HepG2 (cell line): ENCODE measurements at regions not wholly inside any gene's neighbourhood (a gene's known extent, or its start where the extent isn't known, plus 50 kb on each side); places are given as distances from the start of the nearest gene placed in this dataset.

Source experiments
- KDM1A ChIP-seq: IDR thresholded peaks from 2 replicates; pipeline ENCODE4 v1.6.1; 2016; ENCODE audit warnings: missing compliant biosample characterization
- MAFK ChIP-seq, 2 experiments: IDR thresholded peaks in 1 of 2; conservative IDR thresholded peaks in 1 of 2; 2 replicates each; pipeline ENCODE4 v1.6.1; 2011; ENCODE audit warnings: improper control_type of control experiment in 2 of 2, low read length in 2 of 2
- RFX5 ChIP-seq: IDR thresholded peaks from 2 replicates; pipeline ENCODE4 v1.6.1; 2011; ENCODE audit warnings: low read depth, low read length, improper control_type of control experiment
- SIN3A ChIP-seq: IDR thresholded peaks from 2 replicates; pipeline ENCODE4 v1.6.1; 2011; ENCODE audit warnings: low read depth, mild to moderate bottlenecking, control low read depth, low read length, borderline replicate concordance
- SRSF9 ChIP-seq: fragments of 200-400 bp; formaldehyde crosslinking; IDR thresholded peaks from 2 replicates; pipeline ENCODE4 v1.6.1; 2018; ENCODE audit warnings: borderline replicate concordance, mild to moderate bottlenecking, low read depth, low read length; ENCODE audit not compliant: insufficient read depth, poor library complexity, severe bottlenecking
- ZNF383 ChIP-seq: sonication (generic); formaldehyde crosslinking; IDR thresholded peaks from 2 replicates; pipeline ENCODE4 v1.4.0; 2020; ENCODE audit warnings: missing genetic modification reagents, mild to moderate bottlenecking, borderline replicate concordance
- ZNF432 ChIP-seq: sonication (generic); formaldehyde crosslinking; IDR thresholded peaks from 2 replicates; pipeline ENCODE4 v1.5.0; 2020; ENCODE audit warnings: missing genetic modification reagents, mild to moderate bottlenecking, borderline replicate concordance
- TF ChIP-seq, protein P1 (sequence below): sonication (generic); formaldehyde crosslinking; IDR thresholded peaks from 2 replicates; pipeline ENCODE4 v1.4.0; 2020; ENCODE audit warnings: missing genetic modification reagents
- TF ChIP-seq, protein P2 (sequence below): sonication (generic); formaldehyde crosslinking; IDR thresholded peaks from 2 replicates; pipeline ENCODE4 v1.5.0; 2020; ENCODE audit warnings: mild to moderate bottlenecking, missing genetic modification reagents, moderate library complexity
- TF ChIP-seq, protein P3 (sequence below): sonication (generic); formaldehyde crosslinking; IDR thresholded peaks from 2 replicates; pipeline ENCODE4 v1.5.1; 2020; ENCODE audit warnings: mild to moderate bottlenecking, missing genetic modification reagents

DNA sequence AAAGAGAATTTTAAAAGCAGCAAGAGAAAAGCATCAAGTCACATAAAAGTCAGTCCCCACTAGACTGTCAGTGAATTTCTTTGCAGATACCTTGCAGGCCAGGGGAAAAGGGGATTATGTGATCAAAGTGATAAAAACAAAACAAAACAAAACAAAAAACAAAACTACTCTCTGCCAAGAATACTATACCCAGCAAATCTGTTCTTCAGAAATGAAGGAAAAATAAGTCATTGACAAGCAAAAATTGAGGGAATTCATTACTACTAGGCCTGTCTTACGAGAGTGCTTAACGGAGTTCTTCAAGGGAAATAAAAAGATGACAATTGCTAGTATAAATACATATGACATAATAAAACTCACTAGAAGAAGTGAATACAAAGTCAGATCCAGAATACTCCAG lies 245.5 kb upstream of the CHST9 start:
- TF ChIP-seq MAFK (conservative IDR thresholded peaks at IDR 0.05 in 1 of 2, IDR thresholded peaks at IDR 0.05 in 1 of 2; ENCODE audit: low read length in 2 of 2) (no peak), RFX5 (no peak), ZNF383 (CRISPR knock-in tag) (no peak), ZNF432 (CRISPR knock-in tag) (no peak), KDM1A (CRISPR knock-in tag) (no peak), SRSF9 (no peak), SIN3A (no peak)
- TF ChIP-seq, protein P1, sequence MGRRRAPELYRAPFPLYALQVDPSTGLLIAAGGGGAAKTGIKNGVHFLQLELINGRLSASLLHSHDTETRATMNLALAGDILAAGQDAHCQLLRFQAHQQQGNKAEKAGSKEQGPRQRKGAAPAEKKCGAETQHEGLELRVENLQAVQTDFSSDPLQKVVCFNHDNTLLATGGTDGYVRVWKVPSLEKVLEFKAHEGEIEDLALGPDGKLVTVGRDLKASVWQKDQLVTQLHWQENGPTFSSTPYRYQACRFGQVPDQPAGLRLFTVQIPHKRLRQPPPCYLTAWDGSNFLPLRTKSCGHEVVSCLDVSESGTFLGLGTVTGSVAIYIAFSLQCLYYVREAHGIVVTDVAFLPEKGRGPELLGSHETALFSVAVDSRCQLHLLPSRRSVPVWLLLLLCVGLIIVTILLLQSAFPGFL (CRISPR knock-in tag), result no peak
- TF ChIP-seq, protein P2, sequence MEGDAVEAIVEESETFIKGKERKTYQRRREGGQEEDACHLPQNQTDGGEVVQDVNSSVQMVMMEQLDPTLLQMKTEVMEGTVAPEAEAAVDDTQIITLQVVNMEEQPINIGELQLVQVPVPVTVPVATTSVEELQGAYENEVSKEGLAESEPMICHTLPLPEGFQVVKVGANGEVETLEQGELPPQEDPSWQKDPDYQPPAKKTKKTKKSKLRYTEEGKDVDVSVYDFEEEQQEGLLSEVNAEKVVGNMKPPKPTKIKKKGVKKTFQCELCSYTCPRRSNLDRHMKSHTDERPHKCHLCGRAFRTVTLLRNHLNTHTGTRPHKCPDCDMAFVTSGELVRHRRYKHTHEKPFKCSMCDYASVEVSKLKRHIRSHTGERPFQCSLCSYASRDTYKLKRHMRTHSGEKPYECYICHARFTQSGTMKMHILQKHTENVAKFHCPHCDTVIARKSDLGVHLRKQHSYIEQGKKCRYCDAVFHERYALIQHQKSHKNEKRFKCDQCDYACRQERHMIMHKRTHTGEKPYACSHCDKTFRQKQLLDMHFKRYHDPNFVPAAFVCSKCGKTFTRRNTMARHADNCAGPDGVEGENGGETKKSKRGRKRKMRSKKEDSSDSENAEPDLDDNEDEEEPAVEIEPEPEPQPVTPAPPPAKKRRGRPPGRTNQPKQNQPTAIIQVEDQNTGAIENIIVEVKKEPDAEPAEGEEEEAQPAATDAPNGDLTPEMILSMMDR (CRISPR knock-in tag), result no peak
- TF ChIP-seq, protein P3, sequence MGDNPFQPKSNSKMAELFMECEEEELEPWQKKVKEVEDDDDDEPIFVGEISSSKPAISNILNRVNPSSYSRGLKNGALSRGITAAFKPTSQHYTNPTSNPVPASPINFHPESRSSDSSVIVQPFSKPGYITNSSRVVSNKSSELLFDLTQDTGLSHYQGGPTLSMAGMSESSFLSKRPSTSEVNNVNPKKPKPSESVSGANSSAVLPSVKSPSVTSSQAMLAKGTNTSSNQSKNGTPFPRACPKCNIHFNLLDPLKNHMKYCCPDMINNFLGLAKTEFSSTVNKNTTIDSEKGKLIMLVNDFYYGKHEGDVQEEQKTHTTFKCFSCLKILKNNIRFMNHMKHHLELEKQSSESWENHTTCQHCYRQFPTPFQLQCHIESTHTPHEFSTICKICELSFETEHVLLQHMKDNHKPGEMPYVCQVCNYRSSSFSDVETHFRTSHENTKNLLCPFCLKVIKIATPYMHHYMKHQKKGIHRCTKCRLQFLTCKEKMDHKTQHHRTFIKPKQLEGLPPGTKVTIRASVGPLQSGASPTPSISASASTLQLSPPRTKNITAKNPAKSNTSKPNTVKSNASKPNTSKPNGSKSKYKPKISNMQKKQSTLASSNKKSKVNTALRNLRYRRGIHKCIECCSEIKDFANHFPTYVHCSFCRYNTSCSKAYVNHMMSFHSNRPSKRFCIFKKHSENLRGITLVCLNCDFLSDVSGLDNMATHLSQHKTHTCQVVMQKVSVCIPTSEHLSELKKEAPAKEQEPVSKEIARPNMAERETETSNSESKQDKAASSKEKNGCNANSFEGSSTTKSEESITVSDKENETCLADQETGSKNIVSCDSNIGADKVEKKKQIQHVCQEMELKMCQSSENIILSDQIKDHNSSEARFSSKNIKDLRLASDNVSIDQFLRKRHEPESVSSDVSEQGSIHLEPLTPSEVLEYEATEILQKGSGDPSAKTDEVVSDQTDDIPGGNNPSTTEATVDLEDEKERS, result no peak
